Hepatocyte (in vitro differentiated cells): ENCODE measurements at regions not wholly inside any gene's neighbourhood (a gene's known extent, or its start where the extent isn't known, plus 50 kb on each side); places are given as distances from the start of the nearest gene placed in this dataset.

ENCODE experiments used
- EZH2 ChIP-seq: fragments of 200-600 bp; sonication (generic); IDR thresholded peaks from 2 replicates; pipeline ENCODE4 v1.6.1; 2016; ENCODE audit warnings: antibody characterized with exemption, mild to moderate bottlenecking, borderline replicate concordance
- EZH2phosphoT487 ChIP-seq: fragments of 200-600 bp; sonication (generic); IDR thresholded peaks from one replicate; pipeline ENCODE4 v1.6.1; 2018; ENCODE audit warnings: antibody characterized with exemption, mild to moderate bottlenecking, low read depth, moderate library complexity; ENCODE audit not compliant: unreplicated experiment, severe bottlenecking
- TF ChIP-seq, protein P1 (sequence below): fragments of 200-600 bp; sonication (generic); IDR thresholded peaks from 2 replicates; pipeline ENCODE4 v1.5.1; 2016; ENCODE audit warnings: antibody characterized with exemption, mild to moderate bottlenecking; ENCODE audit not compliant: poor library complexity

- TF ChIP-seq, protein P1, sequence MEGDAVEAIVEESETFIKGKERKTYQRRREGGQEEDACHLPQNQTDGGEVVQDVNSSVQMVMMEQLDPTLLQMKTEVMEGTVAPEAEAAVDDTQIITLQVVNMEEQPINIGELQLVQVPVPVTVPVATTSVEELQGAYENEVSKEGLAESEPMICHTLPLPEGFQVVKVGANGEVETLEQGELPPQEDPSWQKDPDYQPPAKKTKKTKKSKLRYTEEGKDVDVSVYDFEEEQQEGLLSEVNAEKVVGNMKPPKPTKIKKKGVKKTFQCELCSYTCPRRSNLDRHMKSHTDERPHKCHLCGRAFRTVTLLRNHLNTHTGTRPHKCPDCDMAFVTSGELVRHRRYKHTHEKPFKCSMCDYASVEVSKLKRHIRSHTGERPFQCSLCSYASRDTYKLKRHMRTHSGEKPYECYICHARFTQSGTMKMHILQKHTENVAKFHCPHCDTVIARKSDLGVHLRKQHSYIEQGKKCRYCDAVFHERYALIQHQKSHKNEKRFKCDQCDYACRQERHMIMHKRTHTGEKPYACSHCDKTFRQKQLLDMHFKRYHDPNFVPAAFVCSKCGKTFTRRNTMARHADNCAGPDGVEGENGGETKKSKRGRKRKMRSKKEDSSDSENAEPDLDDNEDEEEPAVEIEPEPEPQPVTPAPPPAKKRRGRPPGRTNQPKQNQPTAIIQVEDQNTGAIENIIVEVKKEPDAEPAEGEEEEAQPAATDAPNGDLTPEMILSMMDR: no peak
- TF ChIP-seq EZH2: no peak
- TF ChIP-seq EZH2phosphoT487: no peak
Measured at GRCh38 chr1:186749820-186750219, 69.6 kb upstream of the PTGS2 start.
